HUES48 (cell line): ENCODE measurements at regions not wholly inside any gene's neighbourhood (a gene's known extent, or its start where the extent isn't known, plus 50 kb on each side); places are given as distances from the start of the nearest gene placed in this dataset.

Experiments
- H3K27ac ChIP-seq: one replicate; pipeline ENCODE4 v1.7.0; 2013; ENCODE audit warnings: low read depth, low read length, inconsistent platforms
- H3K27me3 ChIP-seq: 2 replicates; pipeline ENCODE4 v1.6.1; 2013; ENCODE audit warnings: mild to moderate bottlenecking, low read length; ENCODE audit not compliant: control insufficient read depth, insufficient read depth
- H3K36me3 ChIP-seq: 2 replicates; pipeline ENCODE4 v1.6.1; 2013; ENCODE audit warnings: low read length; ENCODE audit not compliant: control insufficient read depth, insufficient read depth
- H3K4me1 ChIP-seq: 2 replicates; pipeline ENCODE4 v1.6.1; 2013; ENCODE audit warnings: mild to moderate bottlenecking, low read length; ENCODE audit not compliant: control insufficient read depth, insufficient read depth
- H3K4me3 ChIP-seq: 2 replicates; pipeline ENCODE4 v1.5.1; 2013; ENCODE audit warnings: mild to moderate bottlenecking, low read depth, low read length
- H3K9ac ChIP-seq: 2 replicates; pipeline ENCODE4 v1.6.1; 2013; ENCODE audit warnings: mild to moderate bottlenecking, low read depth, low read length, moderate library complexity
- H3K9me3 ChIP-seq: 2 replicates; pipeline ENCODE4 v1.6.1; 2013; ENCODE audit warnings: low read length; ENCODE audit not compliant: control insufficient read depth, insufficient read depth

DNA sequence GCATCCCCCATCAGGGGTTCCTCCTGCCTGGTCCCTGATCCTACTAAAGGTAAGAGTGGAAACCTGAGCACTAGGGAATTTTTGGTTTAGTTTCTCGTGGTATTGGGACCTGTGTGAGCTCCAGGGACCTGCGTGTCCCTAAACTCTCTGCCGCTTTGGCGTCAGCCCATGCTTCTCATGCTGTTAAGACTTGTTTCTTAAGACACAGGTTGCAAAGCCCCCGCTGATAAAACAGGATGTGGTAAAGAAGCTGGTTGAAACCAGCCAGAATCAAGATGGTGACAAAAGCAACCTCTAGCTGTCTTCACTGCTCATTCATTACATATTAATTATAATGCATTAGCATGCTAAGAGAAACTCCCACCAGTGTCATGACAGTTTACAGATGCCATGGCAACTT lies 64.6 kb downstream of the LYZL4 start:
- H3K27me3 ChIP-seq, result no peaks in the 10 kb centered on the region
- H3K9me3 ChIP-seq, result no peaks in the 10 kb centered on the region
- H3K4me1 ChIP-seq, result no peaks in the 10 kb centered on the region
- no peaks in the 10 kb centered on the region for H3K36me3 ChIP-seq
- H3K9ac ChIP-seq, result no peak overlapping the region
- H3K27ac ChIP-seq, result no peak overlapping the region
- no peak overlapping the region for H3K4me3 ChIP-seq

DNA sequence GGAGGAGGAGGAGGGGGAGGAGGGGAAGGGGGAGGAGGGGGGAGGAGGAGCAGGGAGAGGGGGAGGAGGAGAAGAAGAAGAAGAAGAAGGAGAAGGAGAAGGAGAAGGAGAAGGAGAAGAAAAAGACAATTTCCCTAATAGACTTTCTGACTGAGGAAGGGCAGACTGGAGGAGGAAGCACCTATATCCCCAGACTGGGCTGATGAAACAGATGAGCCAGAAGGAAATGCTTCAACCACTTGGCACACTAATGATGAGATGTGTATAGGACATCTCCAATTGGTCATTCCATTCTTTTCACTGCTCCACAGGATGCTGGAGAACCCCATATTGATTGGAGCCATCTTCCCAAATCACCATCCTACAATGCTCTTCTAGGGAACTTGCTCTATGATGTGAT lies 69.9 kb downstream of the LYZL4 start:
- no peak overlapping the region for H3K27ac ChIP-seq
- H3K4me3 ChIP-seq, result no peak overlapping the region

DNA sequence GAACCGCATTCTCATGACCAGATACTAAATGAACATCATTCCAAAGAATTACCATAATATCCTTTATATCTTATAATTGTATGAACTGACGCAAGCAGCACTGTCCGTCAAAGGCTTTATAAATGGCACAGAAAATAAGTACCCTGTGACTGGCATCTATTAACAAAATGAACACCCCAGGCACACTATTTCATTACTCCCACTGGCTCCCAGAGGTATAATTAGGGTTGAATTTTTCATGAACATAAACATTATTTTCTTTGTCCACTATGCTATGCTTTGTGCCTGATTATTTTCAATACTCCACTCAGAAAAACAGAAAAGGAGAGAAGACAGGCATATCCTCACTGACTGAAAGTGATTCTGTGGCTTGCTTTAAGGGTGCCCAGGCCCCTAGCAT lies 71.1 kb downstream of the LYZL4 start:
- H3K36me3 ChIP-seq, result no peaks in the 10 kb centered on the region
- no peak overlapping the region for H3K4me3 ChIP-seq
- no peak overlapping the region for H3K27ac ChIP-seq
- no peak overlapping the region for H3K9ac ChIP-seq
- H3K4me1 ChIP-seq, result no peaks in the 10 kb centered on the region
- H3K9me3 ChIP-seq, result no peaks in the 10 kb centered on the region
- no peaks in the 10 kb centered on the region; the same call in 1 of the 2 replicates for H3K27me3 ChIP-seq

More for the DNA sequence above, 69.9 kb downstream of the LYZL4 start:
- no peaks in the 10 kb centered on the region for H3K4me1 ChIP-seq
- H3K9ac ChIP-seq, result no peak overlapping the region
- H3K36me3 ChIP-seq, result no peaks in the 10 kb centered on the region
- no peaks in the 10 kb centered on the region for H3K9me3 ChIP-seq
- no peaks in the 10 kb centered on the region; the same call in 1 of the 2 replicates for H3K27me3 ChIP-seq

DNA sequence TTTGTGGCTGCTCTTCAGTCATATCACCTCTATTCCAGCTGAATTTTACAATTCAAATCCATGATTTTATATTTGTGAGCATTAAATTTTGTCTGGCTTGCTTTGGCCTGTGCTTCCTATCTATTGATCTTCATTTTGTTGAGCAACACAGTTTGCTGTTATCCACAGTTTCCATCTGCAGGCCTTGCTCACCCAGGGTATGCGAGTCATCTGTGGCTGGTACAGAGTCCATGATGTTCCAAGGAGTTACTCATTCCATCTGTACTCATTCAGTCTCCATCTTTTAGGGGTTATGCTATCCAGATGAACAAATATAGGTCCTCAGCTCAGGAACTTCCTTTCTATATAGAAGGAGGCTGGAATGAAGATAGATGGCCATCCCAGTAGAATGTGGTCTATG lies 70.1 kb upstream of the CCK start:
- Histone ChIP-seq H3K9me3 (no peaks in the 10 kb centered on the region), H3K36me3 (no peaks in the 10 kb centered on the region), H3K27ac (no peak overlapping the region), H3K9ac (no peak overlapping the region), H3K4me3 (no peak overlapping the region), H3K4me1 (no peaks in the 10 kb centered on the region), H3K27me3 (no peaks in the 10 kb centered on the region; the same call in 1 of the 2 replicates)

DNA sequence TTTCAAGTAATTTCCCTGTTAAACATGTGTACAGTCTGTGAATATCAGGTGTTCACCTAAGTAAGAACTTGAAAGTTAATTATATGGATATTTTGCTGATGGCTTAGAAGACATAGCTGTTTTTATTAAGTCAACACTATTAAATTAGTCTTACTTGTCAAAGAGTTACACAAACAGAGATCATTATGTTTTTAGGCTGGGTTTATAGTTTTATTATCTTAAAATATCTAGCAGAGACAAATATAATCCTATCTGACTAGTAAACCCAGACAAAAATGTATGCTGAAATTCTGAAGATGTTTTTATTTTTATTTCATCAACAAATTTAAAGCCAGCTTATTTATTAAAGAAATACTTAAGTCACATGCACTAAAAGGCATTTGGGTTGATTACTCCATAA lies 51.2 kb upstream of the CCK start:
- H3K9me3 ChIP-seq, result peaks cover 50% of the 10 kb centered on the region
- H3K27ac ChIP-seq, result no peak overlapping the region

More for the DNA sequence above, 51.2 kb upstream of the CCK start:
- Histone ChIP-seq H3K36me3 (no peaks in the 10 kb centered on the region), H3K4me3 (no peak overlapping the region), H3K9ac (no peak overlapping the region), H3K27me3 (no peaks in the 10 kb centered on the region), H3K4me1 (no peaks in the 10 kb centered on the region)
